ENCODE measurements at regions not wholly inside any gene's neighbourhood (a gene's known extent, or its start where the extent isn't known, plus 50 kb on each side); places are given as distances from the start of the nearest gene placed in this dataset.

- H3K36me3 ChIP-seq (ENCODE audit: control insufficient read depth, insufficient read depth, low read length), result no peaks in the 10 kb centered on the region
- H3K4me1 ChIP-seq (ENCODE audit: control insufficient read depth, extremely low read depth, insufficient read depth, low read length), result no peaks in the 10 kb centered on the region
- H3K79me2 ChIP-seq (ENCODE audit: control insufficient read depth, insufficient read depth, low read length), result no peaks in the 10 kb centered on the region
- no peak overlapping the region for H3K9ac ChIP-seq (ENCODE audit: insufficient read depth, low read length)
- H3K4me2 ChIP-seq (ENCODE audit: extremely low read depth, insufficient read depth, low read length), result no peak overlapping the region
- H3K27ac ChIP-seq (ENCODE audit: insufficient read depth, low read length), result no peak overlapping the region
- no peak for TF ChIP-seq CTCF (conservative IDR thresholded peaks at IDR 0.05 in 1 of 2, IDR thresholded peaks at IDR 0.05 in 1 of 2; ENCODE audit: low read depth in 1 of 2, low read length in 2 of 2)
- no peak for TF ChIP-seq EZH2 (IDR thresholded peaks at IDR 0.05; ENCODE audit: low read length, missing control alignments)
- no peak for DNase-seq (ENCODE audit: low read depth in 2 of 2)
- H3K27me3 ChIP-seq (ENCODE audit: control insufficient read depth, insufficient read depth, low read length), result no peaks in the 10 kb centered on the region
- H4K20me1 ChIP-seq (ENCODE audit: control insufficient read depth, extremely low read depth, insufficient read depth, low read length), result no peaks in the 10 kb centered on the region
- no peak overlapping the region for H3K4me3 ChIP-seq (replicated peaks in 1 of 4; ENCODE audit: control extremely low read depth in 1 of 4, insufficient read depth in 1 of 4, low read depth in 3 of 4, low read length in 4 of 4)
- no peak overlapping the region for H2AFZ ChIP-seq (ENCODE audit: low read length)
- H3K9me3 ChIP-seq (ENCODE audit: control insufficient read depth, insufficient read depth, low read depth, low read length), result no peaks in the 10 kb centered on the region
Measured at GRCh38 chr10:109475711-109476421, 447.4 kb downstream of the XPNPEP1 start.

DNA sequence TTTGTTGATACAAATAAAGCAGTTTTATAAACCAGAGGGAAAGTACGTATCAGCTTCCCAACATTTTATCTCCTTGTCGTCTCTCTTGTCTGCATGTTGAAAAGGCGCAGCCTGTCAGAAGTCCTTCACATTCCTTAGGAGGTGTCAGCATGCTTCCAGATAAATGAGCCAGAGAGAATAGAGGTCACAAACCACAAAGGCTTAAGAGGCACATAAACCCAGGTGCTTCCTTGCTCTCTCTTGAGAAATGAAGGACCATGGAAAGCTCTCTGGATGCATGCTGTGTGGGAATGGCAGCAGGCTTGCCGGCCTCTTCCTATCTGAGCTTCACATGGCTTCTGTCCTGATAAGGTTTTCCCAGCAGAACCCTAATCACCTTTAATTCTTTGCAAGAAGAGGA, 448.5 kb downstream of the XPNPEP1 start:
- no peak overlapping the region for H2AFZ ChIP-seq (ENCODE audit: low read length)
- H4K20me1 ChIP-seq (ENCODE audit: control insufficient read depth, extremely low read depth, insufficient read depth, low read length), result no peaks in the 10 kb centered on the region
- no peaks in the 10 kb centered on the region for H3K79me2 ChIP-seq (ENCODE audit: control insufficient read depth, insufficient read depth, low read length)
- no peak for DNase-seq (ENCODE audit: low read depth in 2 of 2)
- no peak overlapping the region for H3K27ac ChIP-seq (ENCODE audit: insufficient read depth, low read length)
- no peaks in the 10 kb centered on the region for H3K36me3 ChIP-seq (ENCODE audit: control insufficient read depth, insufficient read depth, low read length)
- H3K9me3 ChIP-seq (ENCODE audit: control insufficient read depth, insufficient read depth, low read depth, low read length), result no peaks in the 10 kb centered on the region
- H3K4me1 ChIP-seq (ENCODE audit: control insufficient read depth, extremely low read depth, insufficient read depth, low read length), result no peaks in the 10 kb centered on the region
- no peak overlapping the region for H3K9ac ChIP-seq (ENCODE audit: insufficient read depth, low read length)
- H3K27me3 ChIP-seq (ENCODE audit: control insufficient read depth, insufficient read depth, low read length), result no peaks in the 10 kb centered on the region
- TF ChIP-seq EZH2 (IDR thresholded peaks at IDR 0.05; ENCODE audit: low read length, missing control alignments) (no peak), CTCF (conservative IDR thresholded peaks at IDR 0.05 in 1 of 2, IDR thresholded peaks at IDR 0.05 in 1 of 2; ENCODE audit: low read depth in 1 of 2, low read length in 2 of 2) (no peak)
- H3K4me3 ChIP-seq (replicated peaks in 1 of 4; ENCODE audit: control extremely low read depth in 1 of 4, insufficient read depth in 1 of 4, low read depth in 3 of 4, low read length in 4 of 4), result no peak overlapping the region
- no peak overlapping the region for H3K4me2 ChIP-seq (ENCODE audit: extremely low read depth, insufficient read depth, low read length)

- H3K79me2 ChIP-seq (ENCODE audit: control insufficient read depth, insufficient read depth, low read length), result no peaks in the 10 kb centered on the region
- H3K27me3 ChIP-seq (ENCODE audit: control insufficient read depth, insufficient read depth, low read length), result no peaks in the 10 kb centered on the region
- no peak for DNase-seq (ENCODE audit: low read depth in 2 of 2)
- H4K20me1 ChIP-seq (ENCODE audit: control insufficient read depth, extremely low read depth, insufficient read depth, low read length), result no peaks in the 10 kb centered on the region
- H3K4me3 ChIP-seq (replicated peaks in 1 of 4; ENCODE audit: control extremely low read depth in 1 of 4, insufficient read depth in 1 of 4, low read depth in 3 of 4, low read length in 4 of 4), result no peak overlapping the region
- no peak overlapping the region for H3K9ac ChIP-seq (ENCODE audit: insufficient read depth, low read length)
- no peaks in the 10 kb centered on the region for H3K9me3 ChIP-seq (ENCODE audit: control insufficient read depth, insufficient read depth, low read depth, low read length)
- no peak overlapping the region for H2AFZ ChIP-seq (ENCODE audit: low read length)
- H3K27ac ChIP-seq (ENCODE audit: insufficient read depth, low read length), result no peak overlapping the region
- H3K36me3 ChIP-seq (ENCODE audit: control insufficient read depth, insufficient read depth, low read length), result no peaks in the 10 kb centered on the region
- H3K4me1 ChIP-seq (ENCODE audit: control insufficient read depth, extremely low read depth, insufficient read depth, low read length), result no peaks in the 10 kb centered on the region
- no peak overlapping the region for H3K4me2 ChIP-seq (ENCODE audit: extremely low read depth, insufficient read depth, low read length)
- TF ChIP-seq CTCF (conservative IDR thresholded peaks at IDR 0.05 in 1 of 2, IDR thresholded peaks at IDR 0.05 in 1 of 2; ENCODE audit: low read depth in 1 of 2, low read length in 2 of 2), result no peak
- TF ChIP-seq EZH2 (IDR thresholded peaks at IDR 0.05; ENCODE audit: low read length, missing control alignments), result no peak
Measured at GRCh38 chr10:109474261-109474660, 449.1 kb downstream of the XPNPEP1 start.

Data from fibroblast of lung (primary cell).